B cell (primary cell): ENCODE measurements at regions not wholly inside any gene's neighbourhood (a gene's known extent, or its start where the extent isn't known, plus 50 kb on each side); places are given as distances from the start of the nearest gene placed in this dataset.

Experiments
- CTCF ChIP-seq: fragments of 200-600 bp; IDR thresholded peaks from one replicate; pipeline ENCODE4 v1.8.0; 2022; ENCODE audit warnings: antibody characterized with exemption, mild to moderate bottlenecking
- EZH2 ChIP-seq: IDR thresholded peaks from 2 replicates; pipeline ENCODE4 v1.6.1; 2012; ENCODE audit warnings: borderline replicate concordance, low read depth, mild to moderate bottlenecking, moderate library complexity, low read length; ENCODE audit not compliant: insufficient read depth, poor library complexity, severe bottlenecking

GRCh38 chr13:87206708-87207107 lies 464.5 kb upstream of the SLITRK5 start:
- TF ChIP-seq CTCF (no peak), EZH2 (no peak)
